ENCODE measurements at regions not wholly inside any gene's neighbourhood (a gene's known extent, or its start where the extent isn't known, plus 50 kb on each side); places are given as distances from the start of the nearest gene placed in this dataset.

DNA sequence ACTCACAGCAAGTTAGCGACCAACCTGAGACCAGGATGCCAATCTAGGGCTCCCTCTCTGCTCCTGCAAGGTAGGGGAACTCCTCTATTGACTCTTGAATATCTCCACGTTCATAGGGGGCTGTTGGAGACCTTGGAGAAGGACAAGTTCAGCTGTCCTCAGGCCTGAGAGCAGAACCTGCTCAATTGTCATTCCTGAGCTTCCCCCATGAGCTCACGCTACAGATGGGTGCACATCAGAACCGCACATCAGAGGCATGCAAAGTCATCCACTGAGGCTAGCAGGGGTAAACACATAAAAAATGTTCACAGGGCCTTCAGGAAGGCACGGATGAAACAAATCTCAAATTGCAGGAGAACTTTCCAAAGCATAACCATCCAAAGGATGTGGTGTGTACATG, 168.8 kb upstream of the ZNF507 start:
- CTCF ChIA-PET (ENCODE audit: partially characterized antibody) = interaction anchor here (1.7 to 2.7 kb wide), 3 partner anchors 13 to 48 kb away, joined by 7 to 8 read pairs (median 8); no protein-coding TSS in a partner anchor
- no peak overlapping the region for H3K56ac ChIP-seq (replicated peaks; ENCODE audit: insufficient read length, low read depth, low read length)
- H2BK5ac ChIP-seq (ENCODE audit: low read depth, low read length) = no peak overlapping the region
- H3K18ac ChIP-seq (ENCODE audit: extremely low read depth, low read length) = no peak overlapping the region
- H4K5ac ChIP-seq (ENCODE audit: insufficient read length, low read depth, low read length) = no peak overlapping the region
- no peak overlapping the region for H4K91ac ChIP-seq (replicated peaks; ENCODE audit: insufficient read length, low read length)
- H2BK20ac ChIP-seq (ENCODE audit: low read length) = no peak overlapping the region
- no peak overlapping the region for H3K4ac ChIP-seq (replicated peaks; ENCODE audit: insufficient read length, low read depth, low read length)
- H2BK12ac ChIP-seq (ENCODE audit: low read depth, low read length) = no peak overlapping the region
- H2BK120ac ChIP-seq (replicated peaks; ENCODE audit: low read depth, low read length) = no peak overlapping the region
- no peak overlapping the region for H3K14ac ChIP-seq (ENCODE audit: insufficient read length)
- H2AFZ ChIP-seq (ENCODE audit: low read length) = no peak overlapping the region
- no peaks in the 10 kb centered on the region; the same call in 1 of the 2 replicates for H3K23me2 ChIP-seq (ENCODE audit: low read depth, low read length)
- H3K79me2 ChIP-seq (ENCODE audit: control insufficient read depth in 1 of 2, insufficient read depth in 2 of 2, low read length in 2 of 2) = no peaks in the 10 kb centered on the region
- WGBS, 2 experiments (ENCODE audit: extremely low coverage in 1 of 2, insufficient coverage in 1 of 2, insufficient read length in 1 of 2, insufficient replicate concordance in 2 of 2, low coverage in 1 of 2, low lambda C conversion rate in 2 of 2, missing lambda C conversion rate in 1 of 2) = 85% methylated on average over 5 of the region's 5 CpGs; no CpG with 5 or more reads in 1 of the 2 experiments
- no peak overlapping the region; the same call in 1 of the 2 replicates for H4K8ac ChIP-seq (ENCODE audit: extremely low read depth, insufficient read depth, low read length)
- H3K4me2 ChIP-seq (ENCODE audit: insufficient read depth in 1 of 2, low read depth in 2 of 2, low read length in 2 of 2) = no peak overlapping the region
- no peaks in the 10 kb centered on the region for H3K79me1 ChIP-seq (ENCODE audit: low read depth, low read length)
- H3K27me3 ChIP-seq (replicated peaks in 1 of 4; ENCODE audit: control insufficient read depth in 3 of 4, extremely low read depth in 1 of 4, insufficient read depth in 3 of 4, low read length in 3 of 4) = no peaks in the 10 kb centered on the region
- H3K23ac ChIP-seq (ENCODE audit: insufficient read length) = no peak overlapping the region
- no peak overlapping the region for H3K27ac ChIP-seq (ENCODE audit: low read depth, low read length)
- no peak for FAIRE-seq
- H2BK15ac ChIP-seq (ENCODE audit: low read length) = no peak overlapping the region
- no peaks in the 10 kb centered on the region for H4K20me1 ChIP-seq (replicated peaks in 1 of 2; ENCODE audit: control insufficient read depth in 1 of 2, insufficient read depth in 2 of 2, low read length in 2 of 2)
- H2AK5ac ChIP-seq (ENCODE audit: low read depth, low read length) = no peak overlapping the region
- peaks cover 0 to 7% (median 0%) of the 10 kb centered on the region in 4 experiments; a peak in 2 of 7 replicates for H3K4me1 ChIP-seq (replicated peaks in 1 of 4; ENCODE audit: control insufficient read depth in 3 of 4, insufficient read depth in 4 of 4, low read length in 3 of 4)
- H3K9me3 ChIP-seq (ENCODE audit: insufficient read depth in 2 of 2, low read depth in 1 of 2, low read length in 1 of 2) = no peaks in the 10 kb centered on the region
- POLR2A ChIA-PET (ENCODE audit: partially characterized antibody) = no interaction called here
- no peaks in the 10 kb centered on the region for H3K36me3 ChIP-seq (ENCODE audit: control insufficient read depth in 2 of 4, insufficient read depth in 4 of 4, low read length in 3 of 4)
- no peak overlapping the region for H3K4me3 ChIP-seq (ENCODE audit: extremely low read depth in 1 of 4, insufficient read depth in 2 of 4, low read depth in 3 of 4, low read length in 4 of 4)
- no peak for DNase-seq (ENCODE audit: low read depth in 1 of 2, low spot score in 2 of 2)
- no peak overlapping the region for H3K9ac ChIP-seq (replicated peaks in 1 of 4; ENCODE audit: extremely low read depth in 1 of 4, low read depth in 3 of 4, low read length in 3 of 4)
- TF ChIP-seq, protein P1, sequence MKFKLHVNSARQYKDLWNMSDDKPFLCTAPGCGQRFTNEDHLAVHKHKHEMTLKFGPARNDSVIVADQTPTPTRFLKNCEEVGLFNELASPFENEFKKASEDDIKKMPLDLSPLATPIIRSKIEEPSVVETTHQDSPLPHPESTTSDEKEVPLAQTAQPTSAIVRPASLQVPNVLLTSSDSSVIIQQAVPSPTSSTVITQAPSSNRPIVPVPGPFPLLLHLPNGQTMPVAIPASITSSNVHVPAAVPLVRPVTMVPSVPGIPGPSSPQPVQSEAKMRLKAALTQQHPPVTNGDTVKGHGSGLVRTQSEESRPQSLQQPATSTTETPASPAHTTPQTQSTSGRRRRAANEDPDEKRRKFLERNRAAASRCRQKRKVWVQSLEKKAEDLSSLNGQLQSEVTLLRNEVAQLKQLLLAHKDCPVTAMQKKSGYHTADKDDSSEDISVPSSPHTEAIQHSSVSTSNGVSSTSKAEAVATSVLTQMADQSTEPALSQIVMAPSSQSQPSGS (IDR thresholded peaks at IDR 0.05; ENCODE audit: low read length) = no peak
- TF ChIP-seq RAD21 (IDR thresholded peaks at IDR 0.05 in 1 of 2, conservative IDR thresholded peaks at IDR 0.05 in 1 of 2; ENCODE audit: low read depth in 2 of 2, low read length in 2 of 2) (no peak), KDM1A (IDR thresholded peaks at IDR 0.05; ENCODE audit: borderline replicate concordance, low read length) (no peak), TAF1 (IDR thresholded peaks at IDR 0.05; ENCODE audit: low read depth, low read length) (no peak), JUND (IDR thresholded peaks at IDR 0.05; ENCODE audit: low read length) (no peak), CTBP2 (IDR thresholded peaks at IDR 0.05; ENCODE audit: borderline replicate concordance, insufficient read depth, insufficient read length, low read length) (no peak), SP1 (IDR thresholded peaks at IDR 0.05; ENCODE audit: low read depth, low read length) (no peak), SP4 (IDR thresholded peaks at IDR 0.05; ENCODE audit: low read length) (no peak), RXRA (IDR thresholded peaks at IDR 0.05; ENCODE audit: insufficient read depth, low read depth, low read length) (no peak), SIX5 (IDR thresholded peaks at IDR 0.05; ENCODE audit: low read depth, low read length) (no peak), MAFK (IDR thresholded peaks at IDR 0.05; ENCODE audit: low read depth, low read length) (no peak), KDM4A (IDR thresholded peaks at IDR 0.05; ENCODE audit: low read depth, low read length, severe bottlenecking) (no peak), NRF1 (IDR thresholded peaks at IDR 0.05; ENCODE audit: low read depth, low read length) (no peak)
